OCI-LY1 (cell line): ENCODE measurements at regions not wholly inside any gene's neighbourhood (a gene's known extent, or its start where the extent isn't known, plus 50 kb on each side); places are given as distances from the start of the nearest gene placed in this dataset.

ENCODE experiments used
- H2AFZ ChIP-seq: fragments of 200-600 bp; sonication (generic), shearing (Covaris generic); 2 replicates; pipeline ENCODE4 v1.6.0; 2014; ENCODE audit warnings: antibody characterized with exemption, mild to moderate bottlenecking, low read length
- H3F3A ChIP-seq: fragments of 200-600 bp; sonication (generic), shearing (Covaris generic); 2 replicates; pipeline ENCODE4 v1.6.0; 2014; ENCODE audit warnings: mild to moderate bottlenecking, antibody characterized with exemption, low read length, moderate library complexity; ENCODE audit not compliant: insufficient read depth
- H3K27ac ChIP-seq: fragments of 200-600 bp; sonication (generic); 2 replicates; pipeline ENCODE4 v1.5.1; 2014; ENCODE audit warnings: low read length, mixed run types, mild to moderate bottlenecking, low read depth; ENCODE audit not compliant: poor library complexity, severe bottlenecking
- H3K27me3 ChIP-seq: fragments of 200-600 bp; sonication (generic); 2 replicates; pipeline ENCODE4 v1.6.0; 2014; ENCODE audit warnings: antibody characterized with exemption, mild to moderate bottlenecking, low read length, moderate library complexity; ENCODE audit not compliant: insufficient read depth
- H3K36me3 ChIP-seq: fragments of 200-600 bp; sonication (generic); 2 replicates; pipeline ENCODE4 v1.6.1; 2014; ENCODE audit warnings: mild to moderate bottlenecking, antibody characterized with exemption, low read length, moderate library complexity, mixed read lengths; ENCODE audit not compliant: insufficient read depth
- H3K4me1 ChIP-seq: fragments of 200-600 bp; sonication (generic); 2 replicates; pipeline ENCODE4 v1.5.1; 2014; ENCODE audit warnings: mild to moderate bottlenecking, low read length, moderate library complexity; ENCODE audit not compliant: insufficient read depth, severe bottlenecking
- H3K4me2 ChIP-seq: fragments of 200-600 bp; sonication (generic), shearing (Covaris generic); 2 replicates; pipeline ENCODE4 v1.6.1; 2014; ENCODE audit warnings: low read length
- H3K4me3 ChIP-seq: fragments of 200-600 bp; sonication (generic); 2 replicates; pipeline ENCODE4 v1.5.1; 2014; ENCODE audit warnings: low read length, low read depth, mild to moderate bottlenecking, mixed read lengths; ENCODE audit not compliant: poor library complexity, severe bottlenecking
- H3K79me2 ChIP-seq: fragments of 200-600 bp; shearing (Covaris generic); 2 replicates; pipeline ENCODE4 v1.6.1; 2016; ENCODE audit warnings: mixed run types, low read length, mixed read lengths; ENCODE audit not compliant: insufficient read depth
- H3K9ac ChIP-seq: fragments of 200-600 bp; sonication (generic), shearing (Covaris generic); 2 replicates; pipeline ENCODE4 v1.6.1; 2014; ENCODE audit warnings: mild to moderate bottlenecking, low read length, mixed read lengths
- H3K9me2 ChIP-seq: fragments of 200-600 bp; sonication (generic), shearing (Covaris generic); 2 replicates; pipeline ENCODE4 v1.6.1; 2014; ENCODE audit warnings: low read depth, mild to moderate bottlenecking, low read length, mixed read lengths
- H3K9me3 ChIP-seq: fragments of 200-600 bp; shearing (Covaris generic); 2 replicates; pipeline ENCODE4 v1.6.1; 2014; ENCODE audit warnings: low read length, mixed read lengths
- H4K20me1 ChIP-seq: fragments of 200-600 bp; sonication (generic), shearing (Covaris generic); 2 replicates; pipeline ENCODE4 v1.6.0; 2016; ENCODE audit warnings: mild to moderate bottlenecking, low read length; ENCODE audit not compliant: insufficient read depth
- EZH2 ChIP-seq: fragments of 200-600 bp; sonication (generic), shearing (Covaris generic); IDR thresholded peaks from 2 replicates; pipeline ENCODE4 v1.8.0; 2017; ENCODE audit warnings: borderline replicate concordance, mixed run types, mild to moderate bottlenecking, antibody characterized with exemption, low read length, moderate library complexity, mixed read lengths
- TF ChIP-seq, protein P1 (sequence below): fragments of 200-600 bp; sonication (generic), shearing (Covaris generic); IDR thresholded peaks from 2 replicates; pipeline ENCODE4 v1.5.1; 2017; ENCODE audit warnings: mild to moderate bottlenecking, antibody characterized with exemption, low read length, moderate library complexity, mixed read lengths

DNA sequence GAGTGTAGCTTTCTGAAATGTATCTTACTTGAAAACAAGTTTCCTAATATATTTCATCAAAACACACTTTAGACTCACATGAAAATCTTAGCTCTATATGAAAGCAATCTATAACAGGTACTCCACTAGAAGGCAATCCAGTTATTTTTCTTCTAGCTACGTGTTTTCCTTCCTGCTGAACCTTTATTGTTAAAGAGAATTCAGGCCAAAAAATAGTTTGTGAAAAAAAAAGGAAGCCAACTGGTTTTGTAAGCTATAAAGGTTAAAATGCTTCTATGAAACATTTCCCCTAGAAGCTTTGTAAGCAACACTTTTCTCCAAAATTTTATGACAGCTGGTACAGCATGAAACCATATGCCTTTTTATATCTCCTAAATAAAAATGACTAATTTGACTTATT, 304.7 kb upstream of the DIAPH2 start:
- Histone ChIP-seq H3K79me2 (no peaks in the 10 kb centered on the region), H3K4me3 (no peak overlapping the region), H2AFZ (no peak overlapping the region), H3K9ac (no peak overlapping the region), H4K20me1 (no peaks in the 10 kb centered on the region), H3K4me2 (no peak overlapping the region), H3K4me1 (no peaks in the 10 kb centered on the region), H3K9me2 (no peaks in the 10 kb centered on the region), H3F3A (no peaks in the 10 kb centered on the region), H3K27ac (no peak overlapping the region), H3K27me3 (no peaks in the 10 kb centered on the region), H3K36me3 (no peaks in the 10 kb centered on the region), H3K9me3 (no peaks in the 10 kb centered on the region)
- TF ChIP-seq EZH2: no peak
- TF ChIP-seq, protein P1, sequence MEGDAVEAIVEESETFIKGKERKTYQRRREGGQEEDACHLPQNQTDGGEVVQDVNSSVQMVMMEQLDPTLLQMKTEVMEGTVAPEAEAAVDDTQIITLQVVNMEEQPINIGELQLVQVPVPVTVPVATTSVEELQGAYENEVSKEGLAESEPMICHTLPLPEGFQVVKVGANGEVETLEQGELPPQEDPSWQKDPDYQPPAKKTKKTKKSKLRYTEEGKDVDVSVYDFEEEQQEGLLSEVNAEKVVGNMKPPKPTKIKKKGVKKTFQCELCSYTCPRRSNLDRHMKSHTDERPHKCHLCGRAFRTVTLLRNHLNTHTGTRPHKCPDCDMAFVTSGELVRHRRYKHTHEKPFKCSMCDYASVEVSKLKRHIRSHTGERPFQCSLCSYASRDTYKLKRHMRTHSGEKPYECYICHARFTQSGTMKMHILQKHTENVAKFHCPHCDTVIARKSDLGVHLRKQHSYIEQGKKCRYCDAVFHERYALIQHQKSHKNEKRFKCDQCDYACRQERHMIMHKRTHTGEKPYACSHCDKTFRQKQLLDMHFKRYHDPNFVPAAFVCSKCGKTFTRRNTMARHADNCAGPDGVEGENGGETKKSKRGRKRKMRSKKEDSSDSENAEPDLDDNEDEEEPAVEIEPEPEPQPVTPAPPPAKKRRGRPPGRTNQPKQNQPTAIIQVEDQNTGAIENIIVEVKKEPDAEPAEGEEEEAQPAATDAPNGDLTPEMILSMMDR: no peak

GRCh38 chrX:96382018-96382417, 302.6 kb upstream of the DIAPH2 start:
- no peaks in the 10 kb centered on the region for H3F3A ChIP-seq
- H3K36me3 ChIP-seq: no peaks in the 10 kb centered on the region
- H3K27me3 ChIP-seq: no peaks in the 10 kb centered on the region
- H2AFZ ChIP-seq: no peak overlapping the region
- H3K4me2 ChIP-seq: no peak overlapping the region
- TF ChIP-seq EZH2: no peak
- TF ChIP-seq, protein P1: no peak
- H3K27ac ChIP-seq: no peak overlapping the region
- no peaks in the 10 kb centered on the region for H3K9me3 ChIP-seq
- no peaks in the 10 kb centered on the region for H4K20me1 ChIP-seq
- H3K9me2 ChIP-seq: no peaks in the 10 kb centered on the region
- H3K4me3 ChIP-seq: no peak overlapping the region
- H3K4me1 ChIP-seq: no peaks in the 10 kb centered on the region
- H3K79me2 ChIP-seq: no peaks in the 10 kb centered on the region
- no peak overlapping the region for H3K9ac ChIP-seq

- H3K27ac ChIP-seq: no peak overlapping the region
- no peak overlapping the region for H3K4me3 ChIP-seq
- H2AFZ ChIP-seq: no peak overlapping the region
- H3K36me3 ChIP-seq: no peaks in the 10 kb centered on the region
- H3K4me2 ChIP-seq: no peak overlapping the region
- no peaks in the 10 kb centered on the region for H3K79me2 ChIP-seq
- no peaks in the 10 kb centered on the region for H3K9me3 ChIP-seq
- H3K9me2 ChIP-seq: no peaks in the 10 kb centered on the region
- H3K27me3 ChIP-seq: no peaks in the 10 kb centered on the region
- H3F3A ChIP-seq: no peaks in the 10 kb centered on the region
- TF ChIP-seq, protein P1: no peak
- TF ChIP-seq EZH2: no peak
- H3K9ac ChIP-seq: no peak overlapping the region
- no peaks in the 10 kb centered on the region for H4K20me1 ChIP-seq
- no peaks in the 10 kb centered on the region for H3K4me1 ChIP-seq
Observed at GRCh38 chrX:96383428-96383827, 301.2 kb upstream of the DIAPH2 start.
